A673 (cell line): ENCODE measurements at regions not wholly inside any gene's neighbourhood (a gene's known extent, or its start where the extent isn't known, plus 50 kb on each side); places are given as distances from the start of the nearest gene placed in this dataset.

Source experiments
- BruUV-seq: library from RNA; stranded (reverse); fragments of 400-500 nt; replicated peaks from 2 replicates; lab custom pipeline; 2021; lab: Mats Ljungman, UMichigan
- CTCF ChIA-PET: fragments of 300-600 bp; sonication (Branson Sonifier 250); formaldehyde crosslinking; loops from one replicate; lab custom pipeline; 2022; ENCODE audit warnings: antibody characterized with exemption; lab: Charles Lee
- POLR2A ChIA-PET: fragments of 300-600 bp; sonication (Branson Sonifier 250); formaldehyde crosslinking; loops from one replicate; lab custom pipeline; 2022; ENCODE audit warnings: antibody characterized with exemption; ENCODE audit not compliant: low non-redundant PET; lab: Charles Lee
- DNase-seq: peaks from one replicate; pipeline ENCODE4 v3.0.0-alpha.2; 2015; ENCODE audit warnings: low spot score
- H3K27ac ChIP-seq: fragments of 200-600 bp; sonication (generic); 2 replicates; pipeline ENCODE4 v1.5.1; 2016; ENCODE audit warnings: mixed run types, low read depth, mild to moderate bottlenecking, mixed read lengths, antibody characterized with exemption, low read length; ENCODE audit not compliant: poor library complexity, severe bottlenecking
- H3K27me3 ChIP-seq: fragments of 200-600 bp; sonication (generic); replicated peaks from 2 replicates; pipeline ENCODE4 v1.6.1; 2017; ENCODE audit warnings: mixed run types, low read depth, mild to moderate bottlenecking, mixed read lengths, antibody characterized with exemption, low read length; ENCODE audit not compliant: insufficient read depth, poor library complexity
- H3K36me3 ChIP-seq: fragments of 200-600 bp; sonication (generic); 2 replicates; pipeline ENCODE4 v1.6.1; 2016; ENCODE audit warnings: mixed run types, mild to moderate bottlenecking, mixed read lengths, antibody characterized with exemption, low read length; ENCODE audit not compliant: insufficient read depth, poor library complexity, severe bottlenecking
- H3K4me1 ChIP-seq: fragments of 200-600 bp; sonication (generic); 2 replicates; pipeline ENCODE4 v1.6.1; 2017; ENCODE audit warnings: mixed run types, mild to moderate bottlenecking, mixed read lengths, antibody characterized with exemption, low read length; ENCODE audit not compliant: insufficient read depth, poor library complexity, severe bottlenecking
- H3K4me3 ChIP-seq: fragments of 200-600 bp; sonication (generic); 2 replicates; pipeline ENCODE4 v1.5.1; 2016; ENCODE audit warnings: low read depth, mixed run types, mild to moderate bottlenecking, mixed read lengths, low read length; ENCODE audit not compliant: poor library complexity, severe bottlenecking
- H3K9me3 ChIP-seq: fragments of 200-600 bp; sonication (generic); 2 replicates; pipeline ENCODE4 v1.6.1; 2016; ENCODE audit warnings: mixed run types, low read depth, mild to moderate bottlenecking, mixed read lengths, antibody characterized with exemption, low read length; ENCODE audit not compliant: poor library complexity, severe bottlenecking
- CTCF ChIP-seq: fragments of 300-800, 200-600 bp; sonication (generic); conservative IDR thresholded peaks from 2 replicates; pipeline ENCODE4 v1.5.1; 2017; ENCODE audit warnings: low read depth, mild to moderate bottlenecking, antibody characterized with exemption, low read length, moderate library complexity, mixed read lengths
- EZH2 ChIP-seq: fragments of 200-600 bp; sonication (generic); IDR thresholded peaks from 2 replicates; pipeline ENCODE4 v1.6.1; 2017; ENCODE audit warnings: borderline replicate concordance, low read depth, mild to moderate bottlenecking, mixed read lengths, antibody characterized with exemption, low read length; ENCODE audit not compliant: poor library complexity, severe bottlenecking
- intact Hi-C: fragments of 100-400 bp; cut with micrococcal nuclease; formaldehyde crosslinking; loops from one replicate; pipeline ENCODE4 v1.10.0; 2022; ENCODE audit not compliant: unreplicated experiment

- no peak overlapping the region for H3K4me3 ChIP-seq
- intact Hi-C loops = no loop called here
- no peak overlapping the region for H3K27ac ChIP-seq
- no peak for DNase-seq
- ChIA-PET CTCF (no interaction called here), POLR2A (interaction anchor here (0.6 kb wide), 1 partner anchor 9 kb away, joined by 3 read pairs; no protein-coding TSS in a partner anchor)
- no TSS peak for BruUV-seq
- no peaks in the 10 kb centered on the region for H3K27me3 ChIP-seq
- H3K36me3 ChIP-seq = no peaks in the 10 kb centered on the region
- TF ChIP-seq CTCF (no peak), EZH2 (no peak)
- no peaks in the 10 kb centered on the region for H3K9me3 ChIP-seq
- no peaks in the 10 kb centered on the region for H3K4me1 ChIP-seq
Observed at GRCh38 chr13:22121146-22121739, 450.4 kb downstream of the FGF9 start.

- BruUV-seq = no TSS peak
- POLR2A ChIA-PET = no interaction called here
- CTCF ChIA-PET = no interaction called here
Observed at GRCh38 chr13:22126433-22127021, 455.7 kb downstream of the FGF9 start.

DNA sequence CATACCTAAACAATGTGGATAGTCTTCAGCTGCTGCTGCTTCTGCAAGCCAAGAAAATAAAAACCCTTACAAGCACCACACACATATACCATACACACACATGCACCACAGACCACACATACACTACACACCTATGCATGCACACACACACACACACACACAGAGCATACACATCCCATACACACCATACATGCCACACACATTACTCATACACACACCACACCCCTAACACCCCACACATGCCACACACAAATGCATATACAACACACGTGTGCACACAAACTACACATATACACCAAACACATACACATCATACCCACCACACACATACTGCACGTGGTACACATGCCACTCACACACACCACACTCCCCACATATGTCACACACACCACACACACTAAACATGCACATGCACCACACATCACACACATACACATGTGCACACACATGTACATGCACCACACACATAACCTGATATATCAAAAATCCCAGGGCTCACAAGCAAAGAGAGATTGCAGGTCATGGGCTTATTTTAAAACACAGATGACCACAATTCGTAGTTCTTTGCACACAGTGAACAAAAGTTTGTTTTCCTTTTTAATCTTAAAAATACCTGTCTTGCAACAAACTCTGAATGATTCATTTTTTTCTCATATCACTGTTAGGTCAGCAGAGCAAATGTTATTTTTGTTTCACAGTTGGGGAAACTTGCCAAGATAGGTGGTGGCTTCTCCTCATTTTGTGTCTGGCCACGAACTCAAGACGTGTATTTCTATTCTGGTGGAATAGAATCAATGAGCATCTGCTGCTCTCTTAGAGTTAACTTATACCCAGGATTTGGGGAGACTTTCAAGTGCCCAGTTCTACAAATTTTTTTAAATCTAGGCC is 456.6 kb downstream of the FGF9 start:
- POLR2A ChIA-PET = no interaction called here
- TF ChIP-seq EZH2 = no peak
- no peak for TF ChIP-seq CTCF

More at GRCh38 chr13:22126433-22127021, 455.7 kb downstream of the FGF9 start:
- Histone ChIP-seq H3K36me3 (no peaks in the 10 kb centered on the region), H3K27me3 (no peaks in the 10 kb centered on the region), H3K4me1 (no peaks in the 10 kb centered on the region), H3K27ac (no peak overlapping the region), H3K9me3 (no peaks in the 10 kb centered on the region), H3K4me3 (no peak overlapping the region)
- no peak for DNase-seq
- intact Hi-C loops = no loop called here
- no peak for TF ChIP-seq CTCF
- TF ChIP-seq EZH2 = no peak

More for the DNA sequence above, 456.6 kb downstream of the FGF9 start:
- intact Hi-C loops = no loop called here
- CTCF ChIA-PET = no interaction called here
- Histone ChIP-seq H3K4me3 (no peak overlapping the region), H3K36me3 (no peaks in the 10 kb centered on the region), H3K4me1 (no peaks in the 10 kb centered on the region), H3K27ac (no peak overlapping the region), H3K9me3 (no peaks in the 10 kb centered on the region), H3K27me3 (no peaks in the 10 kb centered on the region)
- no peak for DNase-seq
- BruUV-seq = no TSS peak
